Activated B cell treated with CpG ODN at 0.5 μM for 24 hours (primary cell): ENCODE measurements at regions not wholly inside any gene's neighbourhood (a gene's known extent, or its start where the extent isn't known, plus 50 kb on each side); places are given as distances from the start of the nearest gene placed in this dataset.
"Not testable (repeated sequence)": the region's sequence is repeated elsewhere in the genome, so short reads cannot be mapped to it uniquely, and the experiment has no call there.

Experiments
- ATAC-seq: fragments of 200-7000 bp; cut with Tn5 transposase; one replicate; pipeline ENCODE4 v1.10.0; 2021; ENCODE audit warnings: low read depth, mild to moderate bottlenecking, moderate library complexity
- CTCF ChIA-PET: fragments of 350-600 bp; sonication (Branson Sonifier 250); formaldehyde crosslinking; loops from one replicate; lab custom pipeline; 2021; ENCODE audit warnings: antibody characterized with exemption; lab: Charles Lee
- POLR2A ChIA-PET: fragments of 350-600 bp; sonication (Branson Sonifier 250); formaldehyde crosslinking; loops from one replicate; lab custom pipeline; 2021; ENCODE audit warnings: antibody characterized with exemption; lab: Charles Lee
- DNase-seq: peaks from one replicate; pipeline ENCODE4 v3.0.0; 2022
- H3K27ac Mint-ChIP-seq: one replicate; pipeline ENCODE4 v1.8.0; 2020; ENCODE audit warnings: mixed read lengths
- H3K27me3 Mint-ChIP-seq: one replicate; pipeline ENCODE4 v1.8.0; 2021; ENCODE audit warnings: mixed read lengths
- H3K36me3 Mint-ChIP-seq: one replicate; pipeline ENCODE4 v1.8.0; 2021; ENCODE audit warnings: low read depth, mixed read lengths
- H3K4me1 Mint-ChIP-seq: one replicate; pipeline ENCODE4 v1.8.0; 2021; ENCODE audit warnings: mixed read lengths
- H3K4me3 Mint-ChIP-seq: one replicate; pipeline ENCODE4 v1.8.0; 2020; ENCODE audit warnings: mild to moderate bottlenecking, mixed read lengths
- H3K9me3 Mint-ChIP-seq: one replicate; pipeline ENCODE4 v1.8.0; 2020; ENCODE audit warnings: mixed read lengths
- intact Hi-C: fragments of 100-400 bp; cut with micrococcal nuclease; formaldehyde crosslinking; loops from one replicate; pipeline ENCODE4 v1.15.1; 2024
- TF ChIP-seq, protein P1 (sequence below): fragments of 200-600 bp; IDR thresholded peaks from one replicate; pipeline ENCODE4 v1.8.0; 2022; ENCODE audit warnings: antibody characterized with exemption, mild to moderate bottlenecking

DNA sequence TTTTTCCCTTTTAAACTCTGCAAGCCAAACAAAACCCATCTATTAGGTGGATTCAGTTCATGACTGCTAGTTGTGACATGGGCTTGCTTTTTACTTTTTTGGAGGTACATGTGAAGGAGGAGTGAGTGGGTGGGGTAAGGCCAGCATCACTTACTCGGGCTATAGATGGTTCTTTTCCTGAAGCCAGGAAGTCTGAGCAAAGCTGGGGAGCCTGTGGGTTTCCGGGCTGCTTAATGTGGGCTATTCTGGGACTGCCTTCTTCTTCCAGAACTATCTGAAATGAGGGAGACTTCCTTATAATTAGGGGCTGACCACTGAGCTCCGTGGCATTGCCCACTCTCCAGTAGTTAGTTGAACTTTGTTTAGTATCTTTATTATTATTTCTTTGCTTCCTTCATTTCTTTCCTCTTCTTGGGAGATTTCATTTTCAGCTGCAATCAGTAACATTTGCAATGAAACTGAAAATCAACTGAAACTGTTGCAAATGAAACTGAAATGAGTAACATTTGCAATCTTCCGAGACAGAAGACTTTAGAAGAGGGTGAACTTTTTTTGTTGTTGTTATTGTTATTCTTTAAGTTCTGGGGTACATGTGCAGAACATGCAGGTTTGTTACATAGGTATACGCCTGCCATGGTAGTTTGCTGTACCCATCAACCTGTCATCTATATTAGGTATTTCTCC, 204.9 kb downstream of the LRRC70 start:
- peaks cover 3% of the 10 kb centered on the region for H3K9me3 Mint-ChIP-seq
- no peaks in the 10 kb centered on the region for H3K27me3 Mint-ChIP-seq
- TF ChIP-seq, protein P1, sequence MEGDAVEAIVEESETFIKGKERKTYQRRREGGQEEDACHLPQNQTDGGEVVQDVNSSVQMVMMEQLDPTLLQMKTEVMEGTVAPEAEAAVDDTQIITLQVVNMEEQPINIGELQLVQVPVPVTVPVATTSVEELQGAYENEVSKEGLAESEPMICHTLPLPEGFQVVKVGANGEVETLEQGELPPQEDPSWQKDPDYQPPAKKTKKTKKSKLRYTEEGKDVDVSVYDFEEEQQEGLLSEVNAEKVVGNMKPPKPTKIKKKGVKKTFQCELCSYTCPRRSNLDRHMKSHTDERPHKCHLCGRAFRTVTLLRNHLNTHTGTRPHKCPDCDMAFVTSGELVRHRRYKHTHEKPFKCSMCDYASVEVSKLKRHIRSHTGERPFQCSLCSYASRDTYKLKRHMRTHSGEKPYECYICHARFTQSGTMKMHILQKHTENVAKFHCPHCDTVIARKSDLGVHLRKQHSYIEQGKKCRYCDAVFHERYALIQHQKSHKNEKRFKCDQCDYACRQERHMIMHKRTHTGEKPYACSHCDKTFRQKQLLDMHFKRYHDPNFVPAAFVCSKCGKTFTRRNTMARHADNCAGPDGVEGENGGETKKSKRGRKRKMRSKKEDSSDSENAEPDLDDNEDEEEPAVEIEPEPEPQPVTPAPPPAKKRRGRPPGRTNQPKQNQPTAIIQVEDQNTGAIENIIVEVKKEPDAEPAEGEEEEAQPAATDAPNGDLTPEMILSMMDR, result no peak
- intact Hi-C loops, result no loop called here
- no peak overlapping the region for H3K4me3 Mint-ChIP-seq
- no peak overlapping the region for H3K27ac Mint-ChIP-seq
- H3K4me1 Mint-ChIP-seq, result peaks cover 2% of the 10 kb centered on the region
- no peaks in the 10 kb centered on the region for H3K36me3 Mint-ChIP-seq
- ChIA-PET POLR2A (no interaction called here), CTCF (no interaction called here)
- ATAC-seq, result no peak
- DNase-seq, result no peak

DNA sequence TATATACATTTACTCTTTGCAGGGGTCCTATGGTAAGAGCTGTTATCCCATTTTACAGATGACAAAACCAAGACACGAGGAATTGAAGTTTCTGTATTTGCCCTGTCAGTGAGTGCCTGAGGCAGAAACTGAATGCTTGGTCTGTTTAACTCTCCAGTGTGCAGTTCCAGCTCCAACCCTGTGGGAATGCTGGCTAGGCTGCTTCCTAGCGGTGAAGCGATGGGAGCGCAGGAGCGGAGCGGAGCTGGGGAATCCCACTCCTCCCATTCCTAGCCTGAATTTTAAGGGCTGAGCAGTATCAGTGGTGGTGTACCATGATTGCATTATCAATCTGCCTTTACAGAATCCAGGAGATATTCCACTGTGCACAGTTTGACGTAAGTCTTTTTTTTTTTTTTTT, 202.3 kb downstream of the LRRC70 start:
- TF ChIP-seq, protein P1, result no peak
- H3K27me3 Mint-ChIP-seq, result no peaks in the 10 kb centered on the region
- CTCF ChIA-PET, result no interaction called here
- H3K9me3 Mint-ChIP-seq, result peaks cover 3% of the 10 kb centered on the region
- DNase-seq (no peak), ATAC-seq (no peak)
- POLR2A ChIA-PET, result no interaction called here
- H3K4me3 Mint-ChIP-seq, result no peak overlapping the region
- peaks cover 2% of the 10 kb centered on the region for H3K4me1 Mint-ChIP-seq
- H3K27ac Mint-ChIP-seq, result no peak overlapping the region
- H3K36me3 Mint-ChIP-seq, result no peaks in the 10 kb centered on the region
- intact Hi-C loops, result no loop called here

DNA sequence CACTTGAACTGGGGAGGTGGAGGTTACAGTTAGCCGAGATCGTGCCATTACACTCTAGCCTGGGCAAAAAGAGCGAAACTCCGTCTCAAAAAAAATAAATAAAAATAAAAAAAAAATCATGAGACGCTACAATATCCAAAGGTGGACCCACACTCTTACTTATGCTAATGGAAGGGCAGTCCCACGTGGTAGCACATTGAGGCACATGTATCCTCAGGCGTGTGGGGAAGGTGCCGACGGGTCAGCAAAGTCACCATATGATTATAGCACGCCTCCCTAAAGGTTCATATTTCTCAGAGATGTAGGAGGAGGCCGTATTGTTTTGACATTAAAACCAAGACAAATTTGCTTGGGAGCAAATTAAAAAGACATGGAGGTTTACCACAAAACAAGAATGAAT, 201.6 kb downstream of the LRRC70 start:
- DNase-seq, result no peak
- intact Hi-C loops, result no loop called here
- ChIA-PET POLR2A (no interaction called here), CTCF (no interaction called here)
- Mint-ChIP-seq H3K9me3 (peaks cover 3% of the 10 kb centered on the region), H3K27me3 (no peaks in the 10 kb centered on the region), H3K27ac (no peak overlapping the region), H3K4me3 (no peak overlapping the region), H3K4me1 (peaks cover 2% of the 10 kb centered on the region), H3K36me3 (no peaks in the 10 kb centered on the region)
- TF ChIP-seq, protein P1, result no peak
- no peak for ATAC-seq

DNA sequence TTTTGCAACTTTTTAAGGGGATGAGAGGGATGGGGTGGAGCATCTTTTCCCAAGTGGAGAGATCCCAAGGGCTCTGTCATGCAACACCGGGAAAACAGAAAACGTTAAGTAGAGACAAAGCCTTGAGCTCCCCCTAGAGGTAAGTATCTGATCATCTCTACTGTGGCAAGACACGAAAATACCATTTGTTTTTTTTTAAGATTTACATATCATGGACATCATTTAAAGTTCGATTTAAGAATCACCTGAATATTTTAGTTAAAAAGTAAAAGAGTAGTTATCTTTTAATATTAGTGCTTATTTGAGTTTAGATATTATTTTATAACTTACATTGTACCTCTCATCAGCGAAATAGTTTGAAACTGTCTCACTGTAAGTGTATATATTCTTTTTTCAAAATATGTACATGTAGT, 200.4 kb downstream of the LRRC70 start:
- no peak for ATAC-seq
- no peaks in the 10 kb centered on the region for H3K36me3 Mint-ChIP-seq
- H3K27ac Mint-ChIP-seq, result no peak overlapping the region
- ChIA-PET POLR2A (no interaction called here), CTCF (interaction anchor here (0.6 to 1.9 kb wide), 6 partner anchors 11 to 391 kb away, joined by 3 to 14 read pairs (median 4); no protein-coding TSS in a partner anchor)
- intact Hi-C loops, result loop anchor here (1.0 kb wide), 2 partner anchors 336 to 367 kb away; partner anchors contain the start of gene IPO11
- TF ChIP-seq, protein P1, result no peak
- DNase-seq, result no peak
- H3K27me3 Mint-ChIP-seq, result no peaks in the 10 kb centered on the region
- no peaks in the 10 kb centered on the region for H3K9me3 Mint-ChIP-seq
- H3K4me1 Mint-ChIP-seq, result peaks cover 2% of the 10 kb centered on the region
- H3K4me3 Mint-ChIP-seq, result no peak overlapping the region

DNA sequence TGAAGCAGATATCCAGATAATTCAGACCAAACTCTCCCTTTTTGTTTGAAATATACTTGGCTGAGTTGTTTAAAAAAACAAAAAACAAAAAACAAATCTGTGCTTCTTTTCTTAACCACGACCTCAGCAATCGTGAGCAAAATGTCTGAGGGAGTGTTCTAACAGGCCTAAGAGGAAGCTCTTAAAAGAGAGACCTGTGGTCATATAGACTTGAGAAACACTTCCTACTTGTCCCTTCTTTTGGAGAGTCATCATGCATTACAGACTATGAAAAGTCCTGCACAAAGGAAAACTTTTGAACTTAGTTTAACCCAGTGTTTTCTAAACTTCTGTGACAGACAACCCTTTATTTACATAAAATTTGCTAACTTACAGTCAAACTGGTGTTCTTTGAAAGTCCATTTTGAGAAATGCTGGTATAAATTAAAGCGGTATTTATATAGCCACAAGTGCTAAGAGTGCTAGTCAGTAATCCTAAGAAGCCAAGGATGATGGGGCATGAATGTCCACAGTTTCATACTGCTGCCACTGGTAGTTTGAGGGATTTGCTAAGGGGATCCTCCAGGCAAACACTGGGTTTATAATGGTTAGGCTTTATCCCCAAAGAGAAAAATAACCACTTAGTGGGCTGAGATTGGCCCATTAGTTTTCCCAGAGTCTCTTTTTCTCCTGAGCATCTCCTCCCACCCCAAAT, 199.8 kb downstream of the LRRC70 start:
- intact Hi-C loops, result loop anchor here (1.0 kb wide), 3 partner anchors 318 to 366 kb away; partner anchors contain the start of gene IPO11
- DNase-seq, result no peak
- ATAC-seq, result no peak
- Mint-ChIP-seq H3K4me1 (peaks cover 2% of the 10 kb centered on the region), H3K4me3 (no peak overlapping the region), H3K36me3 (no peaks in the 10 kb centered on the region), H3K27me3 (no peaks in the 10 kb centered on the region), H3K9me3 (no peaks in the 10 kb centered on the region), H3K27ac (no peak overlapping the region)
- ChIA-PET POLR2A (no interaction called here), CTCF (interaction anchor here (1.3 to 1.9 kb wide), 4 partner anchors 11 to 391 kb away, joined by 3 to 14 read pairs (median 6); no protein-coding TSS in a partner anchor)
- TF ChIP-seq, protein P1, result no peak

DNA sequence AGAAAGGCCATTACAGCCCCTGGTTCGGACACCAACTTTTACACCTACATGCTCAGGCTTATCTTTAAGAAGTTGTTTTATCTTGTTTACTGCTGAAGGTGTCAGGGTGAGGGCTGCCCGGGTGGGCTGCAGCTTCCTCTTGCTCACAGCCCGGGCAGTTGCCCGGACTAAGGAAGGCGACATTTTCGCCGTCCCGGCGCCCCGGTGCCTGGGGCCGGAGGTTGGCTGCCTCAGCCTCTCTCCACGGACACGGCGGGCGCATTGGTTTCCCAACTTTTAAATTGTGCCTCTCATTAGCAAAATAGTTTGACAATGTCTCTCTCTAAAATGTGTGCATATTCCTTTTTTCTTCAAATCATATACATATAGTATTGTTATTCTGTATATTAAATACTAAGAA, 198.5 kb downstream of the LRRC70 start:
- intact Hi-C loops, CTCF ChIA-PET: not testable (repeated sequence)

DNA sequence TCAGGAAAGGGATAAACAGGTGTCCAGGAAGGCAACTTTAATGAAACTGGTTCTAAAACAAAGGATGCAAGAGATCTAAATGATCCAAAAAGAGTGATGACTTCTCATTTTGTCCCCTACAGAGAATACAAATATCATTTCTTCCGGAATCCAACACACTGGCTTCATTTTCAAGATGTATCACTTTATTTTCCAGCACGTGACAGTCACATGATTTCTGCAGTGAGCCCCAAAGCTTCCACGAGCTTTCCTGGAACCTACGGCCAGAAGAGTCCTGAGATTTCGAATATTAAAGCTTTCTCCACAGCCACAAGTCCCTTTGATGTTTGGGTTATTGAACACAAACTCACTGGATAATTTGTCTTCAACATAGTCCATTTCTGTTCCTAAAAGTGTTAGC, 198.0 kb downstream of the LRRC70 start:
- not testable (repeated sequence) for H3K4me1 Mint-ChIP-seq

More for the DNA sequence above, 198.5 kb downstream of the LRRC70 start:
- H3K36me3 Mint-ChIP-seq, H3K27ac Mint-ChIP-seq, DNase-seq, H3K4me1 Mint-ChIP-seq, POLR2A ChIA-PET, H3K4me3 Mint-ChIP-seq, H3K27me3 Mint-ChIP-seq, ATAC-seq, H3K9me3 Mint-ChIP-seq: not testable (repeated sequence)

More for the DNA sequence above, 198.0 kb downstream of the LRRC70 start:
- ATAC-seq, H3K36me3 Mint-ChIP-seq, intact Hi-C loops, H3K4me3 Mint-ChIP-seq, H3K9me3 Mint-ChIP-seq, H3K27me3 Mint-ChIP-seq, CTCF ChIA-PET, H3K27ac Mint-ChIP-seq, DNase-seq, POLR2A ChIA-PET: not testable (repeated sequence)
